ENCODE measurements at regions not wholly inside any gene's neighbourhood (a gene's known extent, or its start where the extent isn't known, plus 50 kb on each side); places are given as distances from the start of the nearest gene placed in this dataset.

GRCh38 chr13:22148187-22148586 is 477.3 kb downstream of the FGF9 start:
- ATAC-seq (no peak), DNase-seq (ENCODE audit: low read depth, low spot score) (no peak)
- Histone ChIP-seq H3K4me2 (ENCODE audit: low read length) (no peak overlapping the region), H3K79me2 (ENCODE audit: insufficient read depth, low read length) (no peaks in the 10 kb centered on the region), H3K27ac (ENCODE audit: low read depth, low read length) (no peak overlapping the region), H3K9ac (ENCODE audit: low read length) (no peak overlapping the region), H3K27me3 (ENCODE audit: insufficient read depth, low read length) (no peaks in the 10 kb centered on the region), H3K36me3 (ENCODE audit: control insufficient read depth in 1 of 2, insufficient read depth in 2 of 2, low read length in 2 of 2) (no peaks in the 10 kb centered on the region), H2AFZ (ENCODE audit: low read depth, low read length, poor library complexity, severe bottlenecking) (no peak overlapping the region), H3K9me2 (ENCODE audit: insufficient read depth) (no peaks in the 10 kb centered on the region), H4K20me1 (ENCODE audit: insufficient read depth) (no peaks in the 10 kb centered on the region), H3K4me1 (ENCODE audit: control insufficient read depth in 1 of 2, insufficient read depth in 2 of 2, low read length in 2 of 2) (no peaks in the 10 kb centered on the region), H3K4me3 (replicated peaks in 1 of 2; ENCODE audit: low read depth in 1 of 2, low read length in 2 of 2) (no peak overlapping the region), H3K9me3 (ENCODE audit: control insufficient read depth in 1 of 2, insufficient read depth in 1 of 2, low read depth in 1 of 2, low read length in 2 of 2) (no peaks in the 10 kb centered on the region)
- CTCF ChIA-PET, result no interaction called here
- TF ChIP-seq YY1 (IDR thresholded peaks at IDR 0.05; ENCODE audit: extremely low read depth, insufficient replicate concordance, low read depth, low read length), result no peak
- TF ChIP-seq ZFX (IDR thresholded peaks at IDR 0.05), result no peak
- TF ChIP-seq ELF1 (IDR thresholded peaks at IDR 0.05; ENCODE audit: borderline replicate concordance, low read depth), result no peak
- no peak for TF ChIP-seq SIN3A (IDR thresholded peaks at IDR 0.05; ENCODE audit: low read depth)
- TF ChIP-seq SRF (IDR thresholded peaks at IDR 0.05; ENCODE audit: low read depth), result no peak
- TF ChIP-seq, protein P1, sequence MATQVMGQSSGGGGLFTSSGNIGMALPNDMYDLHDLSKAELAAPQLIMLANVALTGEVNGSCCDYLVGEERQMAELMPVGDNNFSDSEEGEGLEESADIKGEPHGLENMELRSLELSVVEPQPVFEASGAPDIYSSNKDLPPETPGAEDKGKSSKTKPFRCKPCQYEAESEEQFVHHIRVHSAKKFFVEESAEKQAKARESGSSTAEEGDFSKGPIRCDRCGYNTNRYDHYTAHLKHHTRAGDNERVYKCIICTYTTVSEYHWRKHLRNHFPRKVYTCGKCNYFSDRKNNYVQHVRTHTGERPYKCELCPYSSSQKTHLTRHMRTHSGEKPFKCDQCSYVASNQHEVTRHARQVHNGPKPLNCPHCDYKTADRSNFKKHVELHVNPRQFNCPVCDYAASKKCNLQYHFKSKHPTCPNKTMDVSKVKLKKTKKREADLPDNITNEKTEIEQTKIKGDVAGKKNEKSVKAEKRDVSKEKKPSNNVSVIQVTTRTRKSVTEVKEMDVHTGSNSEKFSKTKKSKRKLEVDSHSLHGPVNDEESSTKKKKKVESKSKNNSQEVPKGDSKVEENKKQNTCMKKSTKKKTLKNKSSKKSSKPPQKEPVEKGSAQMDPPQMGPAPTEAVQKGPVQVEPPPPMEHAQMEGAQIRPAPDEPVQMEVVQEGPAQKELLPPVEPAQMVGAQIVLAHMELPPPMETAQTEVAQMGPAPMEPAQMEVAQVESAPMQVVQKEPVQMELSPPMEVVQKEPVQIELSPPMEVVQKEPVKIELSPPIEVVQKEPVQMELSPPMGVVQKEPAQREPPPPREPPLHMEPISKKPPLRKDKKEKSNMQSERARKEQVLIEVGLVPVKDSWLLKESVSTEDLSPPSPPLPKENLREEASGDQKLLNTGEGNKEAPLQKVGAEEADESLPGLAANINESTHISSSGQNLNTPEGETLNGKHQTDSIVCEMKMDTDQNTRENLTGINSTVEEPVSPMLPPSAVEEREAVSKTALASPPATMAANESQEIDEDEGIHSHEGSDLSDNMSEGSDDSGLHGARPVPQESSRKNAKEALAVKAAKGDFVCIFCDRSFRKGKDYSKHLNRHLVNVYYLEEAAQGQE (IDR thresholded peaks at IDR 0.05; ENCODE audit: low read depth), result no peak
- no peak for TF ChIP-seq TCF7L2 (IDR thresholded peaks at IDR 0.05; ENCODE audit: borderline replicate concordance, extremely low read depth, insufficient read depth, insufficient read length)
- TF ChIP-seq POLR2AphosphoS5 (IDR thresholded peaks at IDR 0.05; ENCODE audit: low read depth, low read length), result no peak
- TF ChIP-seq ZNF274 (IDR thresholded peaks at IDR 0.05; ENCODE audit: low read depth, low read length), result no peak
- TF ChIP-seq MAX (IDR thresholded peaks at IDR 0.05), result no peak
- no peak for TF ChIP-seq FOSL1 (IDR thresholded peaks at IDR 0.05; ENCODE audit: low read depth)
- TF ChIP-seq RAD21 (IDR thresholded peaks at IDR 0.05; ENCODE audit: low read depth), result no peak
- TF ChIP-seq, protein P2, sequence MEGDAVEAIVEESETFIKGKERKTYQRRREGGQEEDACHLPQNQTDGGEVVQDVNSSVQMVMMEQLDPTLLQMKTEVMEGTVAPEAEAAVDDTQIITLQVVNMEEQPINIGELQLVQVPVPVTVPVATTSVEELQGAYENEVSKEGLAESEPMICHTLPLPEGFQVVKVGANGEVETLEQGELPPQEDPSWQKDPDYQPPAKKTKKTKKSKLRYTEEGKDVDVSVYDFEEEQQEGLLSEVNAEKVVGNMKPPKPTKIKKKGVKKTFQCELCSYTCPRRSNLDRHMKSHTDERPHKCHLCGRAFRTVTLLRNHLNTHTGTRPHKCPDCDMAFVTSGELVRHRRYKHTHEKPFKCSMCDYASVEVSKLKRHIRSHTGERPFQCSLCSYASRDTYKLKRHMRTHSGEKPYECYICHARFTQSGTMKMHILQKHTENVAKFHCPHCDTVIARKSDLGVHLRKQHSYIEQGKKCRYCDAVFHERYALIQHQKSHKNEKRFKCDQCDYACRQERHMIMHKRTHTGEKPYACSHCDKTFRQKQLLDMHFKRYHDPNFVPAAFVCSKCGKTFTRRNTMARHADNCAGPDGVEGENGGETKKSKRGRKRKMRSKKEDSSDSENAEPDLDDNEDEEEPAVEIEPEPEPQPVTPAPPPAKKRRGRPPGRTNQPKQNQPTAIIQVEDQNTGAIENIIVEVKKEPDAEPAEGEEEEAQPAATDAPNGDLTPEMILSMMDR (IDR thresholded peaks at IDR 0.05 in 2 of 3, conservative IDR thresholded peaks at IDR 0.05 in 1 of 3; ENCODE audit: borderline replicate concordance in 1 of 3, insufficient read depth in 1 of 3, low read depth in 2 of 3, low read length in 2 of 3), result no peak
- no TSS peak for BruUV-seq (replicated peaks)
- intact Hi-C loops (cut with micrococcal nuclease), result no loop called here
- RAD21 ChIA-PET (ENCODE audit: low non-redundant PET in 1 of 2, low total read pairs in 2 of 2, uncharacterized antibody in 2 of 2, unreplicated experiment in 2 of 2), result no interaction called here
- POLR2A ChIA-PET, result no interaction called here

All from HCT116 (cell line).